ENCODE measurements at regions not wholly inside any gene's neighbourhood (a gene's known extent, or its start where the extent isn't known, plus 50 kb on each side); places are given as distances from the start of the nearest gene placed in this dataset.

DNA sequence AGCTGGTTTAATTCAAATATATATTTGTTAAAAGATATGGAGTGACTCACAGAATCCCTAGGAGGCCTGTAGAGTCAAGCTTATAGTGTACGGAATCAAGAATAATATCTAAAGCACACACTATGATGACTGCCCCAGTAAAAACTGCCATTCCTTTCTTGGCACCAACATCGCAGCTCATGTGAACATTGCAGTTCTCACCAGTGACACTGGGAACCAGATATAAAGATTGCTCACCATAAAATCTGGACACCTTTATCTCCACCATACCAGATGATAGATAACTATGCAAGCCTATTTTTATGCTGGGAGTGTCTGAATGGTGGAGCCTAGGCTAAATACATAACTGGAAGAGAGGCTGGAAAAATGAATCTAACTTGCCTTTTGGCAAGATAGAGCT, 463.9 kb upstream of the TBX3 start:
- no peak for TF ChIP-seq RARB (CRISPR knock-in tag; IDR thresholded peaks at IDR 0.05)
- TF ChIP-seq, protein P1, sequence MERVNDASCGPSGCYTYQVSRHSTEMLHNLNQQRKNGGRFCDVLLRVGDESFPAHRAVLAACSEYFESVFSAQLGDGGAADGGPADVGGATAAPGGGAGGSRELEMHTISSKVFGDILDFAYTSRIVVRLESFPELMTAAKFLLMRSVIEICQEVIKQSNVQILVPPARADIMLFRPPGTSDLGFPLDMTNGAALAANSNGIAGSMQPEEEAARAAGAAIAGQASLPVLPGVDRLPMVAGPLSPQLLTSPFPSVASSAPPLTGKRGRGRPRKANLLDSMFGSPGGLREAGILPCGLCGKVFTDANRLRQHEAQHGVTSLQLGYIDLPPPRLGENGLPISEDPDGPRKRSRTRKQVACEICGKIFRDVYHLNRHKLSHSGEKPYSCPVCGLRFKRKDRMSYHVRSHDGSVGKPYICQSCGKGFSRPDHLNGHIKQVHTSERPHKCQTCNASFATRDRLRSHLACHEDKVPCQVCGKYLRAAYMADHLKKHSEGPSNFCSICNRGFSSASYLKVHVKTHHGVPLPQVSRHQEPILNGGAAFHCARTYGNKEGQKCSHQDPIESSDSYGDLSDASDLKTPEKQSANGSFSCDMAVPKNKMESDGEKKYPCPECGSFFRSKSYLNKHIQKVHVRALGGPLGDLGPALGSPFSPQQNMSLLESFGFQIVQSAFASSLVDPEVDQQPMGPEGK (CRISPR knock-in tag; IDR thresholded peaks at IDR 0.05; ENCODE audit: borderline replicate concordance), result no peak
- TF ChIP-seq ZFP3 (CRISPR knock-in tag; IDR thresholded peaks at IDR 0.05), result no peak
- TF ChIP-seq BACH2 (CRISPR knock-in tag; IDR thresholded peaks at IDR 0.05; ENCODE audit: borderline replicate concordance), result no peak
- TF ChIP-seq ZFP30 (CRISPR knock-in tag; IDR thresholded peaks at IDR 0.05), result no peak
